K562 (cell line): ENCODE measurements at regions not wholly inside any gene's neighbourhood (a gene's known extent, or its start where the extent isn't known, plus 50 kb on each side); places are given as distances from the start of the nearest gene placed in this dataset.

ENCODE experiments used
- EZH2 ChIP-seq: IDR thresholded peaks from 2 replicates; pipeline ENCODE4 v1.6.1; 2012; ENCODE audit warnings: low read depth, mild to moderate bottlenecking, inconsistent platforms, low read length, borderline replicate concordance
- HCFC1 ChIP-seq: IDR thresholded peaks from 2 replicates; pipeline ENCODE4 v1.6.1; 2012; ENCODE audit warnings: low read depth, low read length, improper control_type of control experiment
- RB1 ChIP-seq: fragments of 450-650 bp; IDR thresholded peaks from 2 replicates; pipeline ENCODE4 v1.6.1; 2017; ENCODE audit warnings: low read depth, mild to moderate bottlenecking
- REST ChIP-seq, 2 experiments: fragments of 450-650 bp; formaldehyde crosslinking in 1 of 2; IDR thresholded peaks; 2 replicates each; pipeline versions ENCODE4 v1.4.0 to v1.6.1; 2014 to 2020; ENCODE audit warnings: mild to moderate bottlenecking in 2 of 2, borderline replicate concordance in 1 of 2, low read depth in 1 of 2
- THRB ChIP-seq: fragments of 450-650 bp; formaldehyde crosslinking; conservative IDR thresholded peaks from 2 replicates; pipeline ENCODE4 v1.4.0; 2022; ENCODE audit warnings: mild to moderate bottlenecking, missing genetic modification characterization
- ZMIZ1 ChIP-seq, 2 experiments: fragments of 150-350 bp in 1 of 2; IDR thresholded peaks; 2 replicates each; pipeline ENCODE4 v1.6.1; 2012 to 2016; ENCODE audit warnings: low read depth in 2 of 2, low read length in 2 of 2, mild to moderate bottlenecking in 1 of 2, moderate library complexity in 1 of 2
- ZNF121 ChIP-seq: sonication (generic); formaldehyde crosslinking; conservative IDR thresholded peaks from 2 replicates; pipeline ENCODE4 v1.8.0; 2022; ENCODE audit warnings: missing genetic modification reagents

GRCh38 chr11:16613512-16614381, 124.7 kb upstream of the C11orf58 start (continued):
- TF ChIP-seq ZMIZ1 (IDR thresholded peaks at IDR 0.05; ENCODE audit: low read depth in 2 of 2, low read length in 2 of 2): 0 out of 4 replicates have a peak, but pooled peaks of 1 of the 2 experiments have one; percentile 56
- TF ChIP-seq EZH2: no peak
- no peak for TF ChIP-seq THRB (CRISPR knock-in tag)
- peak; percentile 27; the same call in 1 of the 2 replicates for TF ChIP-seq HCFC1
- no peak for TF ChIP-seq ZNF121 (CRISPR knock-in tag)
- TF ChIP-seq REST (IDR thresholded peaks at IDR 0.05; ENCODE audit: borderline replicate concordance): peak; percentile 76; the same call in 1 of the 2 replicates
- TF ChIP-seq REST (CRISPR knock-in tag; IDR thresholded peaks at IDR 0.05; ENCODE audit: low read depth): no peak
- TF ChIP-seq RB1: peak; percentile 73; the same call in 1 of the 2 replicates
